T-cell (primary cell): ENCODE measurements at regions not wholly inside any gene's neighbourhood (a gene's known extent, or its start where the extent isn't known, plus 50 kb on each side); places are given as distances from the start of the nearest gene placed in this dataset.
A peak's percentile ranks its signal among the peaks of the same experiment; 100 is the strongest.
"Not testable (repeated sequence)": the region's sequence is repeated elsewhere in the genome, so short reads cannot be mapped to it uniquely, and the experiment has no call there.

Experiments
- ATAC-seq, 4 experiments: fragments of 200-7000 bp in 3 of 4; fragments of 150-1000 bp in 1 of 4; cut with Tn5 transposase; replicated peaks in 1 of 4; 1 replicate in 3 of 4; 2 replicates in 1 of 4; pipeline ENCODE4 v1.10.0; 2021; ENCODE audit warnings: moderate library complexity in 3 of 4, mild to moderate bottlenecking in 2 of 4, moderate number of reproducible peaks in 1 of 4
- CTCF ChIA-PET, 2 donors: fragments of 300-600 bp; sonication (Branson Sonifier 250); formaldehyde crosslinking; loops; one replicate each; lab custom pipeline; 2022; ENCODE audit warnings: antibody characterized with exemption in 2 of 2; lab: Charles Lee
- POLR2A ChIA-PET, 2 donors: fragments of 300-600 bp; sonication (Branson Sonifier 250); formaldehyde crosslinking; loops; one replicate each; lab custom pipeline; 2022; ENCODE audit warnings: antibody characterized with exemption in 2 of 2; lab: Charles Lee
- DNase-seq, 35 experiments: peaks; one replicate each; pipeline versions ENCODE4 v3.0.0 to v3.0.0-alpha.2; 2013 to 2023
- H3K27ac ChIP-seq: one replicate; pipeline ENCODE4 v1.5.1; 2013; ENCODE audit warnings: low read length
- H3K27me3 ChIP-seq, 2 experiments: replicated peaks in 1 of 2; 1 replicate in 1 of 2; 2 replicates in 1 of 2; pipeline versions ENCODE4 v1.6.1 to v1.7.0; 2013; ENCODE audit warnings: low read length in 1 of 2, mixed read lengths in 1 of 2; ENCODE audit not compliant: control insufficient read depth in 2 of 2, insufficient read depth in 2 of 2; ENCODE audit errors: extremely low read depth in 1 of 2
- H3K36me3 ChIP-seq, 2 donors: 1 replicate in 1 of 2; 2 replicates in 1 of 2; pipeline versions ENCODE4 v1.6.1 to v1.7.0; 2013; ENCODE audit warnings: low read length in 1 of 2; ENCODE audit not compliant: control insufficient read depth in 2 of 2, insufficient read depth in 1 of 2; ENCODE audit errors: extremely low read depth in 1 of 2
- H3K4me1 ChIP-seq, 2 experiments: 1 replicate in 1 of 2; 2 replicates in 1 of 2; pipeline versions ENCODE4 v1.6.1 to v1.7.0; 2013; ENCODE audit warnings: low read length in 2 of 2, mixed read lengths in 1 of 2; ENCODE audit not compliant: insufficient read depth in 2 of 2, control insufficient read depth in 1 of 2; ENCODE audit errors: extremely low read depth in 1 of 2
- H3K4me3 ChIP-seq, 2 donors: 1 replicate in 1 of 2; 2 replicates in 1 of 2; pipeline versions ENCODE4 v1.5.1 to v1.7.0; 2013; ENCODE audit warnings: mild to moderate bottlenecking in 2 of 2, low read length in 1 of 2, moderate library complexity in 1 of 2; ENCODE audit not compliant: control insufficient read depth in 1 of 2; ENCODE audit errors: extremely low read depth in 1 of 2
- H3K9me3 ChIP-seq: 2 replicates; pipeline ENCODE4 v1.7.0; 2013
- H3K27ac Mint-ChIP-seq, 2 donors: one replicate each; pipeline ENCODE4 v1.8.0; 2020 to 2021; ENCODE audit warnings: mild to moderate bottlenecking in 2 of 2, mixed read lengths in 2 of 2
- H3K27me3 Mint-ChIP-seq, 2 donors: one replicate each; pipeline ENCODE4 v1.8.0; 2021 to 2022; ENCODE audit warnings: mixed read lengths in 2 of 2
- H3K36me3 Mint-ChIP-seq: one replicate; pipeline ENCODE4 v1.8.0; 2021; ENCODE audit warnings: mixed read lengths
- H3K4me1 Mint-ChIP-seq, 3 donors: one replicate each; pipeline ENCODE4 v1.8.0; 2020 to 2022; ENCODE audit warnings: mixed read lengths in 3 of 3, mild to moderate bottlenecking in 1 of 3
- H3K4me3 Mint-ChIP-seq, 3 donors: one replicate each; pipeline ENCODE4 v1.8.0; 2020 to 2022; ENCODE audit warnings: mild to moderate bottlenecking in 3 of 3, mixed read lengths in 3 of 3, moderate library complexity in 3 of 3
- H3K9me3 Mint-ChIP-seq, 3 donors: one replicate each; pipeline ENCODE4 v1.8.0; 2020 to 2022; ENCODE audit warnings: mixed read lengths in 3 of 3
- WGBS: methylation state at CpG from one replicate; pipeline ENCODE4 v1.1.5; 2013; ENCODE audit warnings: missing lambda C conversion rate; ENCODE audit not compliant: insufficient coverage; 5-methylcytosine and 5-hydroxymethylcytosine counted together

GRCh38 chr13:25002311-25002710 is 93.6 kb upstream of the PABPC3 start:
- H3K27me3 Mint-ChIP-seq, result peaks cover 37 to 58% of the 10 kb centered on the region in 2 donors
- H3K36me3 ChIP-seq, H3K9me3 Mint-ChIP-seq, H3K4me1 ChIP-seq, H3K4me3 Mint-ChIP-seq, H3K27ac ChIP-seq, H3K27ac Mint-ChIP-seq, ATAC-seq, H3K36me3 Mint-ChIP-seq, H3K4me3 ChIP-seq, CTCF ChIA-PET, H3K9me3 ChIP-seq, DNase-seq, POLR2A ChIA-PET, H3K4me1 Mint-ChIP-seq: not testable (repeated sequence)
- peaks cover 4 to 17% of the 10 kb centered on the region in 2 experiments for H3K27me3 ChIP-seq
- 64% methylated on average over 6 of the region's 14 CpGs for WGBS

GRCh38 chr13:25004489-25004888 is 91.4 kb upstream of the PABPC3 start:
- H3K27me3 Mint-ChIP-seq, result peaks cover 41 to 57% of the 10 kb centered on the region in 2 donors
- H3K4me3 ChIP-seq, POLR2A ChIA-PET, ATAC-seq, H3K27ac Mint-ChIP-seq, H3K36me3 ChIP-seq, H3K4me1 Mint-ChIP-seq, H3K36me3 Mint-ChIP-seq, H3K4me1 ChIP-seq, H3K27ac ChIP-seq, H3K9me3 ChIP-seq, H3K9me3 Mint-ChIP-seq, H3K4me3 Mint-ChIP-seq, DNase-seq: not testable (repeated sequence)
- H3K27me3 ChIP-seq, result peaks cover 3 to 17% of the 10 kb centered on the region in 2 experiments
- no CpG with 5 or more reads among the region's 10 CpGs for WGBS
- CTCF ChIA-PET, result interaction anchor here in 1 of 2 donors (0.6 kb wide), 1 partner anchor 8 kb away, joined by 3 read pairs; no protein-coding TSS in a partner anchor

- peak; percentile 37 to 67 (median 61) for ATAC-seq
- H3K27me3 Mint-ChIP-seq, result peaks cover 39 to 55% of the 10 kb centered on the region in 2 donors
- H3K36me3 ChIP-seq, H3K9me3 Mint-ChIP-seq, H3K4me3 ChIP-seq, H3K9me3 ChIP-seq, H3K27ac ChIP-seq, H3K36me3 Mint-ChIP-seq, POLR2A ChIA-PET, H3K4me1 ChIP-seq, H3K4me3 Mint-ChIP-seq, H3K4me1 Mint-ChIP-seq, H3K27ac Mint-ChIP-seq: not testable (repeated sequence)
- CTCF ChIA-PET, result interaction anchor here (0.6 to 0.9 kb wide), 3 partner anchors 9 to 32 kb away, joined by 3 to 5 read pairs (median 3); no protein-coding TSS in a partner anchor
- no CpG with 5 or more reads among the region's 5 CpGs for WGBS
- DNase-seq, result peak in 1 of 35 experiments; percentile 8
- H3K27me3 ChIP-seq, result peaks cover 2 to 17% of the 10 kb centered on the region in 2 experiments
Observed at GRCh38 chr13:25005050-25005497, 90.9 kb upstream of the PABPC3 start.

- CTCF ChIA-PET, H3K36me3 Mint-ChIP-seq, H3K4me1 ChIP-seq, H3K4me1 Mint-ChIP-seq, ATAC-seq, DNase-seq, H3K27ac ChIP-seq, H3K9me3 ChIP-seq, H3K36me3 ChIP-seq, H3K4me3 Mint-ChIP-seq, H3K27ac Mint-ChIP-seq, H3K9me3 Mint-ChIP-seq, POLR2A ChIA-PET, H3K4me3 ChIP-seq: not testable (repeated sequence)
- WGBS, result 100% methylated on average over 1 of the region's 3 CpGs
- H3K27me3 Mint-ChIP-seq, result peaks cover 44 to 53% of the 10 kb centered on the region in 2 donors
- H3K27me3 ChIP-seq, result peaks cover 0 to 15% of the 10 kb centered on the region in 2 experiments
Observed at GRCh38 chr13:25007389-25007788, 88.5 kb upstream of the PABPC3 start.

GRCh38 chr13:25014398-25014973 is 81.5 kb upstream of the PABPC3 start:
- H3K27ac Mint-ChIP-seq, H3K4me1 Mint-ChIP-seq, POLR2A ChIA-PET, H3K27ac ChIP-seq, H3K36me3 Mint-ChIP-seq, H3K4me1 ChIP-seq, H3K36me3 ChIP-seq, H3K9me3 ChIP-seq, H3K4me3 ChIP-seq, H3K4me3 Mint-ChIP-seq, ATAC-seq, DNase-seq, CTCF ChIA-PET, H3K9me3 Mint-ChIP-seq: not testable (repeated sequence)
- peaks cover 30 to 53% of the 10 kb centered on the region in 2 donors for H3K27me3 Mint-ChIP-seq
- 76% methylated on average over 3 of the region's 7 CpGs for WGBS
- peaks cover 0 to 34% of the 10 kb centered on the region in 2 experiments for H3K27me3 ChIP-seq

GRCh38 chr13:25017176-25017575 is 78.8 kb upstream of the PABPC3 start:
- H3K27me3 Mint-ChIP-seq, result peaks cover 35 to 54% of the 10 kb centered on the region in 2 donors
- not testable (repeated sequence) for H3K4me3 ChIP-seq

More at GRCh38 chr13:25017176-25017575, 78.8 kb upstream of the PABPC3 start:
- H3K4me1 Mint-ChIP-seq, H3K36me3 ChIP-seq, H3K4me1 ChIP-seq, POLR2A ChIA-PET, H3K9me3 ChIP-seq, ATAC-seq, H3K36me3 Mint-ChIP-seq, H3K27ac ChIP-seq, H3K9me3 Mint-ChIP-seq, DNase-seq, H3K27ac Mint-ChIP-seq: not testable (repeated sequence)
- H3K4me3 Mint-ChIP-seq, result peak overlapping the region in 2 of 3 donors; percentile 50 to 66
- CTCF ChIA-PET, result interaction anchor here in 1 of 2 donors (0.9 kb wide), 1 partner anchor 52 kb away, joined by 4 read pairs; no protein-coding TSS in a partner anchor
- WGBS, result 98% methylated on average over 9 of the region's 17 CpGs
- H3K27me3 ChIP-seq, result peaks cover 3 to 36% of the 10 kb centered on the region in 2 experiments
